ENCODE measurements at regions not wholly inside any gene's neighbourhood (a gene's known extent, or its start where the extent isn't known, plus 50 kb on each side); places are given as distances from the start of the nearest gene placed in this dataset.
"Not testable (repeated sequence)": the region's sequence is repeated elsewhere in the genome, so short reads cannot be mapped to it uniquely, and the experiment has no call there.

GRCh38 chr3:153221748-153222162 is 59.7 kb downstream of the RAP2B start:
- DNase-seq (ENCODE audit: low spot score), result peak; percentile 90

- DNase-seq (ENCODE audit: low spot score), result not testable (repeated sequence)
Measured at GRCh38 chr3:153226877-153227276, 64.9 kb downstream of the RAP2B start.

GRCh38 chr3:153230427-153230826 is 68.4 kb downstream of the RAP2B start:
- DNase-seq (ENCODE audit: low spot score), result not testable (repeated sequence)

- not testable (repeated sequence) for DNase-seq (ENCODE audit: low spot score)
Measured at GRCh38 chr3:153231245-153231644, 69.2 kb downstream of the RAP2B start.

GRCh38 chr3:153232050-153232752 is 70.2 kb downstream of the RAP2B start:
- DNase-seq (ENCODE audit: low spot score), result not testable (repeated sequence)

- peak; percentile 69 for DNase-seq (ENCODE audit: low spot score)
Measured at GRCh38 chr3:153232851-153233271, 70.8 kb downstream of the RAP2B start.

- no peak for DNase-seq (ENCODE audit: low spot score)
Measured at GRCh38 chr3:153233986-153234385, 72.0 kb downstream of the RAP2B start.

GRCh38 chr3:153242896-153243295 is 80.9 kb downstream of the RAP2B start:
- no peak for DNase-seq (ENCODE audit: low spot score)

GRCh38 chr3:153244961-153245360 is 82.9 kb downstream of the RAP2B start:
- DNase-seq (ENCODE audit: low spot score), result peak; percentile 27

- DNase-seq (ENCODE audit: low spot score), result no peak
Measured at GRCh38 chr3:153245661-153246060, 83.6 kb downstream of the RAP2B start.

- DNase-seq (ENCODE audit: low spot score), result no peak
Measured at GRCh38 chr3:153246331-153246730, 84.3 kb downstream of the RAP2B start.

GRCh38 chr3:153246806-153247205 is 84.8 kb downstream of the RAP2B start:
- DNase-seq (ENCODE audit: low spot score), result peak; percentile 69

- DNase-seq (ENCODE audit: low spot score), result no peak
Measured at GRCh38 chr3:153247331-153248330, 85.6 kb downstream of the RAP2B start.

- not testable (repeated sequence) for DNase-seq (ENCODE audit: low spot score)
Measured at GRCh38 chr3:153248835-153249234, 86.8 kb downstream of the RAP2B start.

GRCh38 chr3:153249906-153250305 is 87.9 kb downstream of the RAP2B start:
- DNase-seq (ENCODE audit: low spot score), result no peak

- DNase-seq (ENCODE audit: low spot score), result no peak
Measured at GRCh38 chr3:153250446-153250845, 88.4 kb downstream of the RAP2B start.

- DNase-seq (ENCODE audit: low spot score), result no peak
Measured at GRCh38 chr3:153252963-153253362, 90.9 kb downstream of the RAP2B start.

- no peak for DNase-seq (ENCODE audit: low spot score)
Measured at GRCh38 chr3:153254361-153254760, 92.3 kb downstream of the RAP2B start.

- no peak for DNase-seq (ENCODE audit: low spot score)
Measured at GRCh38 chr3:153257673-153258351, 95.8 kb downstream of the RAP2B start.

- no peak for DNase-seq (ENCODE audit: low spot score)
Measured at GRCh38 chr3:153259956-153260355, 97.9 kb downstream of the RAP2B start.

GRCh38 chr3:153260681-153261080 is 98.7 kb downstream of the RAP2B start:
- DNase-seq (ENCODE audit: low spot score), result no peak

- no peak for DNase-seq (ENCODE audit: low spot score)
Measured at GRCh38 chr3:153266619-153267018, 104.6 kb downstream of the RAP2B start.
